ENCODE measurements at regions not wholly inside any gene's neighbourhood (a gene's known extent, or its start where the extent isn't known, plus 50 kb on each side); places are given as distances from the start of the nearest gene placed in this dataset.
"Not testable (repeated sequence)": the region's sequence is repeated elsewhere in the genome, so short reads cannot be mapped to it uniquely, and the experiment has no call there.

- no peak for DNase-seq (ENCODE audit: low read depth in 1 of 2, low spot score in 1 of 2)
These were observed 104.9 kb downstream of the CHIC2 start for GRCh38 chr4:53959343-53960120.

- no peak for DNase-seq (ENCODE audit: low read depth in 1 of 2, low spot score in 1 of 2)
These were observed 108.0 kb downstream of the CHIC2 start for GRCh38 chr4:53956454-53956853.

GRCh38 chr4:53956053-53956452, 108.4 kb downstream of the CHIC2 start:
- DNase-seq (ENCODE audit: low read depth in 1 of 2, low spot score in 1 of 2), result no peak

- DNase-seq (ENCODE audit: low read depth in 1 of 2, low spot score in 1 of 2), result no peak
These were observed 113.0 kb downstream of the CHIC2 start for GRCh38 chr4:53951414-53951813.

- no peak for DNase-seq (ENCODE audit: low read depth in 1 of 2, low spot score in 1 of 2)
These were observed 120.9 kb downstream of the CHIC2 start for GRCh38 chr4:53943345-53944085.

- DNase-seq (ENCODE audit: low read depth in 1 of 2, low spot score in 1 of 2), result no peak
These were observed 121.7 kb downstream of the CHIC2 start for GRCh38 chr4:53942712-53943111.

GRCh38 chr4:53941331-53941730, 123.1 kb downstream of the CHIC2 start:
- no peak for DNase-seq (ENCODE audit: low read depth in 1 of 2, low spot score in 1 of 2)

GRCh38 chr4:53939892-53940291, 124.5 kb downstream of the CHIC2 start:
- DNase-seq (ENCODE audit: low read depth in 1 of 2, low spot score in 1 of 2), result not testable (repeated sequence)

GRCh38 chr4:53937918-53938317, 126.5 kb downstream of the CHIC2 start:
- DNase-seq (ENCODE audit: low read depth in 1 of 2, low spot score in 1 of 2), result no peak

GRCh38 chr4:53937327-53937726, 127.1 kb downstream of the CHIC2 start:
- no peak for DNase-seq (ENCODE audit: low read depth in 1 of 2, low spot score in 1 of 2)

GRCh38 chr4:53935780-53936179, 128.6 kb downstream of the CHIC2 start:
- no peak for DNase-seq (ENCODE audit: low read depth in 1 of 2, low spot score in 1 of 2)

GRCh38 chr4:53932796-53933610, 131.4 kb downstream of the CHIC2 start:
- DNase-seq (ENCODE audit: low read depth in 1 of 2, low spot score in 1 of 2), result no peak

- no peak for DNase-seq (ENCODE audit: low read depth in 1 of 2, low spot score in 1 of 2)
These were observed 132.9 kb downstream of the CHIC2 start for GRCh38 chr4:53931461-53931961.

GRCh38 chr4:53929955-53930798, 134.2 kb downstream of the CHIC2 start:
- DNase-seq (ENCODE audit: low read depth in 1 of 2, low spot score in 1 of 2), result peak in 1 of 2 donors; percentile 20

- no peak for DNase-seq (ENCODE audit: low read depth in 1 of 2, low spot score in 1 of 2)
These were observed 135.1 kb downstream of the CHIC2 start for GRCh38 chr4:53929311-53929710.

- DNase-seq (ENCODE audit: low read depth in 1 of 2, low spot score in 1 of 2), result no peak
These were observed 135.6 kb downstream of the CHIC2 start for GRCh38 chr4:53928825-53929224.

- DNase-seq (ENCODE audit: low read depth in 1 of 2, low spot score in 1 of 2), result no peak
These were observed 139.3 kb downstream of the CHIC2 start for GRCh38 chr4:53925050-53925605.

GRCh38 chr4:53924333-53925049, 139.9 kb downstream of the CHIC2 start:
- no peak for DNase-seq (ENCODE audit: low read depth in 1 of 2, low spot score in 1 of 2)

GRCh38 chr4:53923921-53924320, 140.5 kb downstream of the CHIC2 start:
- no peak for DNase-seq (ENCODE audit: low read depth in 1 of 2, low spot score in 1 of 2)

GRCh38 chr4:53921856-53922255, 142.5 kb downstream of the CHIC2 start:
- no peak for DNase-seq (ENCODE audit: low read depth in 1 of 2, low spot score in 1 of 2)
